Kasumi-1 (cell line): ENCODE measurements at regions not wholly inside any gene's neighbourhood (a gene's known extent, or its start where the extent isn't known, plus 50 kb on each side); places are given as distances from the start of the nearest gene placed in this dataset.

ENCODE experiments used
- DNase-seq, 2 experiments: peaks; one replicate each; lab custom pipeline; 2025; lab: John Stamatoyannopoulos, UW

DNA sequence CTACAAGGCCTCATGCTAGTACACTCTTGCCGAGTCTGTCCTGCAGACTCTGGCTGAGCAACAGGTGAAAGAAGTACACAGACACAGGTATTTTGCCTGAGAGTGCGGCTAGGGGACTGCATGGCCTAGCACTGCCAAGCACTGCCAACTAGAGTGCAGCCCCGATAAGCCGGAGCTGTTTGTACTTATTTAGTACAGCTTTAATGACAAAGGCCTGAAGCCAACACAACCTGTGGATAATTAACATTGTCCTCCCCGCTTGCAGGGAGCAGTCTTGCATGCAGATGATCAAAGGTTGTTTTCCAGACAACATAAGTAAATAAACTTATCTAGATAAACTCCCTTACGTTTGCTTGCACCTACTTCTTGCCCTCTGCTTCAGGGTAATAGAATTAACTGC lies 63.7 kb upstream of the MMADHC start:
- no peak for DNase-seq

DNA sequence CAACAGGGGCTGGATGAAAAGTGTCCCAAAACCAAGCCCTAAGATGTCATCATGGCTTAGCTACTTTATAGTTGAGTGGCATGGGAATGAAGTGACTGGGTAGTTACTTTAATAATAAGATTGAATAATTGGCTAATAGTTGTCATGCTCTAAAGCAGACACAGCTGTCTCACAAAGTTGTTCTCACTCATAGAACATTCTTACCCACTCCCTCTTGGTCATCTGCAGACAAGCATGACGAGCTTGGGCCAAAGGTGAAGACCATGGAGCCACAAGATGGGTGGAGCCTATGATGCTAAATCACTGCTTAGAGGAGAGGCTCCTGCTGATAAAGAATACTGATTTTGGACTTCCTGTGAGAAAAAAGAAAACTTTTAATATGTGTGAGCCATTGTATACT lies 62.4 kb upstream of the MMADHC start:
- DNase-seq = no peak

DNA sequence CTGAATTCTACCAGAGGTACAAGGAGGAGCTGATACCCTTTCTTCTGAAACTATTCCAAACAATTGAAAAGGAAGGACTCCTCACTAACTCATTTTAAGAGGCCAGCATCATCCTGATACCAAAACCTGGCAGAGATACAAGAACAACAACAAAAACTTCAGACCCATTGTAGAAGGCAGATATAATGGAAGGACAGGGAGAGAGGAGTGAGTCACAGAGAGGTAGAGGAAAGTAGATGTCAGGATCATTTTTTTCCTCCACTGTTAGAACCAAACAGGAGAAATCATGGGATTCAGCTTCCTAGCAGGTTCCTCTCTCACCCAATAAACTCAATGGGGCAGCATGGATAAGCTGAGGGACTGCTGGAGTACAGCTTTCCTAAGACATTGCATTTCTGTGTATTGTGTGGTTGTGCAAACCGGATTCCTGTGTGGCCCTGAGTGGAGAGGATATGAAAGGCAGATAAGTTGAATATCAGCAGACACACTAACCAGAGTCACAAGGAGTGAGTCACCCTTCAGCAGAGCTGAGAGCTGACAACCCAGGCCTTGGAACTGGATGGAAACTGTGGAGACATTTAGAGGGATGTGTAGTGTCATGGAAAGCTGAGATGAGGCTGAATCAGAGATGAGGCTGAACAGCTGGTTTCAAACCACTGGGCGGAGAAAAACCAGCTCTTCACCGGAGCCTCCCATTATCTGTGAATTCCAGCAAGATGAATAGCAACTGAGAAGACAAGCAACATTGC lies 60.9 kb upstream of the MMADHC start:
- no peak for DNase-seq

DNA sequence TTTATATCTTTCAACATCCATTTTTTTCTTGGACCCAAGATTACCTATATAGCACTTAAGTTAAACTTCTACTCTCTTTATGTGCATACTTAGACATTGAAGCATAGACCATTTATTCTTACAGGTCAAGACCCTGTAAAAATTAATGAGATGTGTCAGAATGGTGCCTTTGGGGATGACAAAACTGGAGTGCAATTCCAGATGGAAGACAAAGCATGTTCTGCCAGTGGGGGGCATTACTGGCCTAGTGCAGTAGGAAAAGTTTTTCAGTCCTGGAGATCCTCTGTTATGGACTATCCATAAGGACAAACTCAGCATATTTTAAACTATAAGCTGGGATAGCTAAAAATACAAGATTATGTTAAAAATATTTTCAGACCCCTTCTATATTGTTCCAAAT lies 57.8 kb upstream of the MMADHC start:
- no peak for DNase-seq
